ENCODE measurements at regions not wholly inside any gene's neighbourhood (a gene's known extent, or its start where the extent isn't known, plus 50 kb on each side); places are given as distances from the start of the nearest gene placed in this dataset.
"Not testable (repeated sequence)": the region's sequence is repeated elsewhere in the genome, so short reads cannot be mapped to it uniquely, and the experiment has no call there.

GRCh38 chr5:143898916-143899591 lies 87.1 kb downstream of the HMHB1 start:
- intact Hi-C loops (cut with micrococcal nuclease), result loop anchor here (2.0 to 5.0 kb wide), 3 partner anchors 70 to 892 kb away; no protein-coding TSS in a partner anchor

- intact Hi-C loops (cut with micrococcal nuclease), result no loop called here
These were observed 97.0 kb downstream of the HMHB1 start for GRCh38 chr5:143908959-143909358.

DNA sequence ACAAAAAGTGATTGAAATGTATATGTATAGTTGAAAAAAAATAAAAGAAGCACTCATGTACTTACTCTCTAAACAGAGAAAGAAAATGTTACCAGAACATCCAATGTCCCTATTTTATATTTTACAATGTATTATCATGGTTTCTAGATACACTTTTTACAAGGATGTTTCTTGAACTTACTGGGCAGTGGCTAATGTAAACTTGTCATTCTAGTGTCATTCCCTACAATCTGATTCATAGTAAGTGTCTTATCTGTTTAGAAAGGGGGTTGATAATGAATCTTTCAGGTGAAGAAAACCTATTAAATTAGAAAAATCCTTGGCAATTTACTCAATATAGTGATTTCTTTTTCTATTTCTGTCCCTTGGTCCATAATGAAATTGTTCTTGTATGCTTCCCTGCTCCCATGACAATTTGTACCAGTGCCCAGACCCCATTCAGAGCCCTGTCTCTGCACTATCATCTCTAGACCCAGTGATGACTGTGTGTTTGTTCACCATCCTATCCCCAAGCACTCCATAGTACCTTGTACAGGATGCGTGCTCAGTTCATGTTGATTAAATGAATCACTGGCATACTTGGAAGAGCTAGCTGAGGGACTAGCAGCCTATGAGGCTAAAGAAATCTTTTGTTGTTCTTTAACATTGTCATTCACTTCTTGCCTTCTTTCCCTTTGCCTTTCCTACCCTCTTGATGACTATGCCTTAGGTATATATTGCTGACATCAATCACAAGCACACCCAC lies 101.2 kb downstream of the HMHB1 start:
- intact Hi-C loops (cut with micrococcal nuclease), result no loop called here

DNA sequence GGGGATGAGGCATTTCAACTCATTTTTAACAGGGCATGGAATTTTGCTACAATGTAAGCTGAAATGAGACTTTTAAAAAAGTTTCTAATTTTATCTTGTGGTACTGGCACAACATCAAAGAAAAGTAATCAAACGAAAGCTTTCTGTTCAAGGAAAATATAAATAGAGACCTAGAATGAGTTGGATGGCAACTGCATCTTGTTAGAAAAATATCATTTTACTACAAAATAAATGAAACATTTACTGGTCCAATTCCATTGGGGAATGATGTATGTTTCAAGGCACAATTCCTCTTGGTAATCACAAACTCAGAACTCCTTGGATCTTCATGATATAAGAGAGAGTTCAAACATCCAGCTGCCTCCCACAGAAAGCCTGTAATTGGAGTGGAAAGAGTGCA lies 102.8 kb downstream of the HMHB1 start:
- intact Hi-C loops (cut with micrococcal nuclease), result no loop called here

DNA sequence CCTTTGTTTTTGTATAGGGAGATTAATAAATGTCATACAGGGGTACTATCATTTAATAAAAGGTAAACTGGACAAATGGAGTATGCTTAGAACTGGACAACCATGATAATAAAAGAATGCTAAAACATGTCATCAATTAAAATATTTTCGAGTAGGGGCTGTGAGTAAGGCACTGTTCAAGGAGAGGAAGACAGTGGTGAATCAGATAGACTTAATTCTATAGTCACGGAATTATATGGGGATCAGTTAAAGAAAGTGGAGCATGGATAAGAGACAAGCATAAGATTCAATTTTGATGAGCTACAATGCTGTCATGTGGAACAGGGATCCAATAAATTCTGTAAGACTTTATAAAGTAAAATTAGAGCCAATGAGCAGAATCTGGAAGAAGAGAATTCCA lies 104.5 kb downstream of the HMHB1 start:
- intact Hi-C loops (cut with micrococcal nuclease), result no loop called here

DNA sequence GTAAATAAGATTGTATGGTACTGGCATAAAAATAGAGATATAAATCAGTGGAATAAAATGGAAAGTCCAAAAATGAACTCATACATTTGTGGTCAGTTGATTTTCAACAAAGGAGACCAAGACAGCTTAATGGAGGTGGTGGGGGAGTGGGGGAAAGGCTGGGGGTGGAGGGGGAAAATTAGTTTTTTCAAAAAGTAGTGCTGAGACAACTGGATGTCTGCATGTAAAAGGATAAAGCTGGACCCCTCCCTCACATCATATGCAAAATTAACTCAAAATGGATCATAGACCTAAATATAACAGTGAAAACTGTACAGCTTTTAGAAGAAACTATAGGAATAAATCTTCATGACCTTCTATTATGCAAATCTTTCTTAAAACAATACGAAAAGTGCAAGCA lies 107.0 kb downstream of the HMHB1 start:
- intact Hi-C loops (cut with micrococcal nuclease), result no loop called here

DNA sequence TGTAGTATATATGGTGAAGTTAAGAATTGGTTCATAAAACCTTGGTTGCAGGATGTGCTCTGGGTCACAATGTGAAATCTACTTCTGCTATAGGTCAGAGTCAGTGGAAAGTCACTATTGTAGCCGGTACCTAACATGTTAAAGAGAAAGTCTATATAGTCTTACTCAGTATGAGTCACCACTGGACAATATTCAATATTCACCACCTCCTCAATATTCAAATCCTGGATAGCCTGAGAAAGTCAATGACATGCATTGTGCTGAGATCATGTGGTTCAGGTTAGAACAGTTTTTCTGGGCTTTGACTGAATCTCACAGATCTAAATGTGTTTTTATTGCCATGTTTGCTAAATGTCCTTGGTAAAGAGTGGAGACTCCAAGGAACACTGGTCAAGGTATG lies 108.8 kb downstream of the HMHB1 start:
- intact Hi-C loops (cut with micrococcal nuclease), result no loop called here

GRCh38 chr5:143921525-143922311 lies 109.8 kb downstream of the HMHB1 start:
- intact Hi-C loops (cut with micrococcal nuclease), result no loop called here

DNA sequence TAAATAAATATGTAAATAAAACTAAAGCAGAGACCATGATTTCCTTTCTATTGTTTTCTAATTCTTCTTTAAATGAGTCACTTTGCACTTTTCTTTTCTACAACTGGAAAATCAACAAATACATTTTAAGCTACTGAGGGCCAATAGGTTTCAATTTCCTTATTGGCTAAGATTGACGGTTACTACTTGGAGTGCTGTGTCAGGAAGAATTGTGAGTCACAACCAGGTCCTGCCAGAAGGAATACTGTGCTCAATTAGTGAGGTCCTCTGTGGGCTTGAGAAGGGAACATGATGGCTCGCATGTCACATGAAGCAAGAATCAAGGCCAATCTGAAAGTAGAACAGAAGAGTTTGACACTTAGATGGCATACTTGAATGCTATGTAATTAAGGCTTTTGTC lies 110.8 kb downstream of the HMHB1 start:
- intact Hi-C loops (cut with micrococcal nuclease), result no loop called here

DNA sequence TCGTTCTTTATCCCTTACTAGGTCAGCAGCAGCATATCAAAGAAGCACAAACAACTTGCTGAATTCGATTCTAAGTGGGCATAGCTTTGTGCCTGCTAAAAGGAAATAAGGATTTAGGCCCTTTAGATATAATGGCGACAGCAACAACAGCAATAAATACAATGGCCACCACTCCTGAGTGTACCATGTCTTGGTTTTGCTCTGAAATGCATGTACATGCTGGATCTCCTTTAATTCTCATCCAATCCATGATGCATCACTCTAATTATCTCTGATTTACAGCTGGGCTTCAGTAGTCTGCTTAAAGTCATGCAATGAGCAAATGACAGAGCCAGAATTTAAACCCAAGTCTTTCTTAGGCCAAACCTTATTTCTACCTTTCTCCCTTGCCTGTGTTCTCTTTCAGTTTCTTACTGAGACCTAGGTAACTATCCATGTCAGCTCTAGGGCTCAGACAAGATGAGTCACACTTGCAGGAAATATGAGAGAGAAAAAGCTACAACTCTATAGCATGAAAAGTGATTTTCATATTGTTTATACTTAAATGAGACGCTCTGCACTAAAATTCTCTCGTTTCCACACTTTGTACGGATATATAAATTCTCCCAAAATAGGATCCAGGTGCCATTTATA lies 111.8 kb downstream of the HMHB1 start:
- intact Hi-C loops (cut with micrococcal nuclease), result no loop called here

GRCh38 chr5:143924311-143924978 lies 112.5 kb downstream of the HMHB1 start:
- intact Hi-C loops (cut with micrococcal nuclease), result no loop called here

- intact Hi-C loops (cut with micrococcal nuclease), result not testable (repeated sequence)
These were observed 113.0 kb downstream of the HMHB1 start for GRCh38 chr5:143924979-143925325.

- intact Hi-C loops (cut with micrococcal nuclease), result no loop called here
These were observed 117.5 kb downstream of the HMHB1 start for GRCh38 chr5:143929486-143929885.

GRCh38 chr5:143930561-143930960 lies 118.6 kb downstream of the HMHB1 start:
- intact Hi-C loops (cut with micrococcal nuclease), result no loop called here

DNA sequence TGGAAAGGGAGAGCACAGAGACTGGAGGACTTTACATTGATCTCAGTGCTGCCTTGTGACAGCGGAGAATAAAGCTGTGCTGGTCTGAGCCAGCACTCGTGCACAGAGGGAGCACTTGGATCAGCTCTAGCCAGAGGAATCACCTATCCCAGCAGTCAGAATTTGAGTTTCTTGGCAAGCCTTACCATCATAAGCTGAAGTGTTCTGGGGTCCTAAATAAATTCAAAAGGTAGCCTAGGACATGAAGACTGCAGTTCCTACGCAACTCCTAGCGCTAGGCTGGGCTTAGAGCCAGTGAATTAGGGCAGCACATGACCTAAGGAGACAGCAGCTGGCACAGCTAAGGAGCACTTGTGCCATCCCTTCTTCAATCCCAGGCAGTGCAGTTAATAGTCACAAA lies 119.5 kb downstream of the HMHB1 start:
- intact Hi-C loops (cut with micrococcal nuclease), result no loop called here

- intact Hi-C loops (cut with micrococcal nuclease), result no loop called here
These were observed 120.0 kb downstream of the HMHB1 start for GRCh38 chr5:143931986-143932385.

GRCh38 chr5:143932584-143932983 lies 120.6 kb downstream of the HMHB1 start:
- intact Hi-C loops (cut with micrococcal nuclease), result no loop called here

- intact Hi-C loops (cut with micrococcal nuclease), result no loop called here
These were observed 121.5 kb downstream of the HMHB1 start for GRCh38 chr5:143933451-143933850.

DNA sequence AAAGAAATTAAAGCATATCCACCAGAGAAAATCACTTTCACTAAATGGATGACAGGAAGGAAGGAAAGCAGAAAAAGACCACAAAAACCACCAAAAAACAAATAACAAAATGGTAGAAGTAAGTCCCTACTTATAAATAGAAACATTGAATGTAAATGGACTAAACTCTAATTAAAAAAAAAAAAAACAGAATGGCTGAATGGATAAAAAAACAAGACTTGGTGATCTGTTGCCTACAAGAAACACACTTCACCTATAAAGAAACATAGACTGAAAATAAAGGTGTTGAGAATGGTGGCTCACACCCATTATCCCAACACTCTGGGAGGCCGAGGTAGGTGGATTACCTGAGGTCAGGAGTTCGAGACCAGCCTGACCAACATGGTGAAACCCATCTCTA lies 122.9 kb downstream of the HMHB1 start:
- intact Hi-C loops (cut with micrococcal nuclease), result no loop called here

- intact Hi-C loops (cut with micrococcal nuclease), result no loop called here
These were observed 126.3 kb downstream of the HMHB1 start for GRCh38 chr5:143938230-143938629.

DNA sequence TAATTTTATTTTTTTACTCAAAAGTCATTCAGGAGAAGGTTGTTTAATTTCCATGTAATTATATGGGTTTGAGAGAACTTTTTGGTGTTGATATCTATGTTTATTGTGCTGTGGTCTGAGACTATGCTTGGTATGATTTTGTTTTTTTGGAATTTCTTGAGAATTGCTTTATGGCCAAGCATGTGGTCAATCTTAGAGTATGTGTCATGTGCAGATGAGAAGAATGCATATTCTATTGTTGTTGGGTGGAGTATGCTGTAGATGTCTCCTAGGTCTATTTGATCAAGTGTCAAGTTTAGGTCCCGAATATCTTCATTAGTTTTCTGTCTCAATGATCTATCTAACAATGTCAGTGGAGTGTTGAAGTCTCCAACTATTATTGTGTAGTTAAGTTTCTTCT lies 134.9 kb downstream of the HMHB1 start:
- intact Hi-C loops (cut with micrococcal nuclease), result no loop called here

All from T-helper 1 cell treated with Interleukin-12 subunit alpha and Interleukin-12 subunit beta and Interleukin-4 antibody, amounts not matched to agents 30 ng/mL and 1 ng/mL, for 36 hours (primary cell).